ENCODE measurements at regions not wholly inside any gene's neighbourhood (a gene's known extent, or its start where the extent isn't known, plus 50 kb on each side); places are given as distances from the start of the nearest gene placed in this dataset.

- TF ChIP-seq, protein P1, sequence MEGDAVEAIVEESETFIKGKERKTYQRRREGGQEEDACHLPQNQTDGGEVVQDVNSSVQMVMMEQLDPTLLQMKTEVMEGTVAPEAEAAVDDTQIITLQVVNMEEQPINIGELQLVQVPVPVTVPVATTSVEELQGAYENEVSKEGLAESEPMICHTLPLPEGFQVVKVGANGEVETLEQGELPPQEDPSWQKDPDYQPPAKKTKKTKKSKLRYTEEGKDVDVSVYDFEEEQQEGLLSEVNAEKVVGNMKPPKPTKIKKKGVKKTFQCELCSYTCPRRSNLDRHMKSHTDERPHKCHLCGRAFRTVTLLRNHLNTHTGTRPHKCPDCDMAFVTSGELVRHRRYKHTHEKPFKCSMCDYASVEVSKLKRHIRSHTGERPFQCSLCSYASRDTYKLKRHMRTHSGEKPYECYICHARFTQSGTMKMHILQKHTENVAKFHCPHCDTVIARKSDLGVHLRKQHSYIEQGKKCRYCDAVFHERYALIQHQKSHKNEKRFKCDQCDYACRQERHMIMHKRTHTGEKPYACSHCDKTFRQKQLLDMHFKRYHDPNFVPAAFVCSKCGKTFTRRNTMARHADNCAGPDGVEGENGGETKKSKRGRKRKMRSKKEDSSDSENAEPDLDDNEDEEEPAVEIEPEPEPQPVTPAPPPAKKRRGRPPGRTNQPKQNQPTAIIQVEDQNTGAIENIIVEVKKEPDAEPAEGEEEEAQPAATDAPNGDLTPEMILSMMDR (CRISPR knock-in tag; IDR thresholded peaks at IDR 0.05) = no peak
- TF ChIP-seq HOXA5 (CRISPR knock-in tag; IDR thresholded peaks at IDR 0.05) = no peak
- TF ChIP-seq, protein P2, sequence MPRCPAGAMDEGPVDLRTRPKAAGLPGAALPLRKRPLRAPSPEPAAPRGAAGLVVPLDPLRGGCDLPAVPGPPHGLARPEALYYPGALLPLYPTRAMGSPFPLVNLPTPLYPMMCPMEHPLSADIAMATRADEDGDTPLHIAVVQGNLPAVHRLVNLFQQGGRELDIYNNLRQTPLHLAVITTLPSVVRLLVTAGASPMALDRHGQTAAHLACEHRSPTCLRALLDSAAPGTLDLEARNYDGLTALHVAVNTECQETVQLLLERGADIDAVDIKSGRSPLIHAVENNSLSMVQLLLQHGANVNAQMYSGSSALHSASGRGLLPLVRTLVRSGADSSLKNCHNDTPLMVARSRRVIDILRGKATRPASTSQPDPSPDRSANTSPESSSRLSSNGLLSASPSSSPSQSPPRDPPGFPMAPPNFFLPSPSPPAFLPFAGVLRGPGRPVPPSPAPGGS (CRISPR knock-in tag; IDR thresholded peaks at IDR 0.05) = no peak
- TF ChIP-seq, protein P3, sequence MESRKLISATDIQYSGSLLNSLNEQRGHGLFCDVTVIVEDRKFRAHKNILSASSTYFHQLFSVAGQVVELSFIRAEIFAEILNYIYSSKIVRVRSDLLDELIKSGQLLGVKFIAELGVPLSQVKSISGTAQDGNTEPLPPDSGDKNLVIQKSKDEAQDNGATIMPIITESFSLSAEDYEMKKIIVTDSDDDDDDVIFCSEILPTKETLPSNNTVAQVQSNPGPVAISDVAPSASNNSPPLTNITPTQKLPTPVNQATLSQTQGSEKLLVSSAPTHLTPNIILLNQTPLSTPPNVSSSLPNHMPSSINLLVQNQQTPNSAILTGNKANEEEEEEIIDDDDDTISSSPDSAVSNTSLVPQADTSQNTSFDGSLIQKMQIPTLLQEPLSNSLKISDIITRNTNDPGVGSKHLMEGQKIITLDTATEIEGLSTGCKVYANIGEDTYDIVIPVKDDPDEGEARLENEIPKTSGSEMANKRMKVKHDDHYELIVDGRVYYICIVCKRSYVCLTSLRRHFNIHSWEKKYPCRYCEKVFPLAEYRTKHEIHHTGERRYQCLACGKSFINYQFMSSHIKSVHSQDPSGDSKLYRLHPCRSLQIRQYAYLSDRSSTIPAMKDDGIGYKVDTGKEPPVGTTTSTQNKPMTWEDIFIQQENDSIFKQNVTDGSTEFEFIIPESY (CRISPR knock-in tag; IDR thresholded peaks at IDR 0.05) = no peak
- TF ChIP-seq NFE2 (CRISPR knock-in tag; IDR thresholded peaks at IDR 0.05) = no peak
- TF ChIP-seq ZBTB43 (CRISPR knock-in tag; conservative IDR thresholded peaks at IDR 0.05) = no peak
- TF ChIP-seq, protein P4, sequence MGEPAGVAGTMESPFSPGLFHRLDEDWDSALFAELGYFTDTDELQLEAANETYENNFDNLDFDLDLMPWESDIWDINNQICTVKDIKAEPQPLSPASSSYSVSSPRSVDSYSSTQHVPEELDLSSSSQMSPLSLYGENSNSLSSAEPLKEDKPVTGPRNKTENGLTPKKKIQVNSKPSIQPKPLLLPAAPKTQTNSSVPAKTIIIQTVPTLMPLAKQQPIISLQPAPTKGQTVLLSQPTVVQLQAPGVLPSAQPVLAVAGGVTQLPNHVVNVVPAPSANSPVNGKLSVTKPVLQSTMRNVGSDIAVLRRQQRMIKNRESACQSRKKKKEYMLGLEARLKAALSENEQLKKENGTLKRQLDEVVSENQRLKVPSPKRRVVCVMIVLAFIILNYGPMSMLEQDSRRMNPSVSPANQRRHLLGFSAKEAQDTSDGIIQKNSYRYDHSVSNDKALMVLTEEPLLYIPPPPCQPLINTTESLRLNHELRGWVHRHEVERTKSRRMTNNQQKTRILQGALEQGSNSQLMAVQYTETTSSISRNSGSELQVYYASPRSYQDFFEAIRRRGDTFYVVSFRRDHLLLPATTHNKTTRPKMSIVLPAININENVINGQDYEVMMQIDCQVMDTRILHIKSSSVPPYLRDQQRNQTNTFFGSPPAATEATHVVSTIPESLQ (CRISPR knock-in tag; conservative IDR thresholded peaks at IDR 0.05) = no peak
- no peak for TF ChIP-seq CENPX (CRISPR knock-in tag; IDR thresholded peaks at IDR 0.05)
These were observed 211.2 kb upstream of the AVPR1A start for GRCh38 chr12:63362166-63362565.

Measured in HepG2 (cell line).